ENCODE measurements at regions not wholly inside any gene's neighbourhood (a gene's known extent, or its start where the extent isn't known, plus 50 kb on each side); places are given as distances from the start of the nearest gene placed in this dataset.

DNA sequence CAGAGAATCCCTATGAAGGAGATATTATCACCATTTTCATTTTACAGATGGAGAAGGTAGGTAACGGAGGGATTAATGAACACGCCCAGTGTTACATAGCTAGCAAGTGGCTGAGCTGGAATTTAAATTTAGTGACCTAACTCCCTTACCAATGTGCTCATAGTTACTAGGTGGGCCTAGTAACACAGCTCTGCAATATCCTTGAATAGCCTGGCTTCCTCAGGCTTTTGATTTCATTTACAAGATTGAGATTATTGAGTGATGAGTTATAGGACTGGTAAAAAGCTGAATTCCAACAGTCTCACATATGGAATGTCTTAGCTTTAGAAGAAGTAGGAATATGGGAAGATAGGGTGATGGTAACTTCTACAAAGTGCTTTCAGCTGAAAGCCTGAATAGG is 336.3 kb upstream of the KIF2A start:
- TF ChIP-seq, protein P1, sequence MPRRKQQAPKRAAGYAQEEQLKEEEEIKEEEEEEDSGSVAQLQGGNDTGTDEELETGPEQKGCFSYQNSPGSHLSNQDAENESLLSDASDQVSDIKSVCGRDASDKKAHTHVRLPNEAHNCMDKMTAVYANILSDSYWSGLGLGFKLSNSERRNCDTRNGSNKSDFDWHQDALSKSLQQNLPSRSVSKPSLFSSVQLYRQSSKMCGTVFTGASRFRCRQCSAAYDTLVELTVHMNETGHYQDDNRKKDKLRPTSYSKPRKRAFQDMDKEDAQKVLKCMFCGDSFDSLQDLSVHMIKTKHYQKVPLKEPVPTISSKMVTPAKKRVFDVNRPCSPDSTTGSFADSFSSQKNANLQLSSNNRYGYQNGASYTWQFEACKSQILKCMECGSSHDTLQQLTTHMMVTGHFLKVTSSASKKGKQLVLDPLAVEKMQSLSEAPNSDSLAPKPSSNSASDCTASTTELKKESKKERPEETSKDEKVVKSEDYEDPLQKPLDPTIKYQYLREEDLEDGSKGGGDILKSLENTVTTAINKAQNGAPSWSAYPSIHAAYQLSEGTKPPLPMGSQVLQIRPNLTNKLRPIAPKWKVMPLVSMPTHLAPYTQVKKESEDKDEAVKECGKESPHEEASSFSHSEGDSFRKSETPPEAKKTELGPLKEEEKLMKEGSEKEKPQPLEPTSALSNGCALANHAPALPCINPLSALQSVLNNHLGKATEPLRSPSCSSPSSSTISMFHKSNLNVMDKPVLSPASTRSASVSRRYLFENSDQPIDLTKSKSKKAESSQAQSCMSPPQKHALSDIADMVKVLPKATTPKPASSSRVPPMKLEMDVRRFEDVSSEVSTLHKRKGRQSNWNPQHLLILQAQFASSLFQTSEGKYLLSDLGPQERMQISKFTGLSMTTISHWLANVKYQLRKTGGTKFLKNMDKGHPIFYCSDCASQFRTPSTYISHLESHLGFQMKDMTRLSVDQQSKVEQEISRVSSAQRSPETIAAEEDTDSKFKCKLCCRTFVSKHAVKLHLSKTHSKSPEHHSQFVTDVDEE (CRISPR knock-in tag; IDR thresholded peaks at IDR 0.05) = no peak
- TF ChIP-seq ZFP30 (CRISPR knock-in tag; IDR thresholded peaks at IDR 0.05) (no peak), ZC3H10 (CRISPR knock-in tag; IDR thresholded peaks at IDR 0.05) (no peak), BACH2 (CRISPR knock-in tag; IDR thresholded peaks at IDR 0.05; ENCODE audit: borderline replicate concordance) (no peak), OSR1 (CRISPR knock-in tag; IDR thresholded peaks at IDR 0.05) (no peak)
- no peak for ATAC-seq

DNA sequence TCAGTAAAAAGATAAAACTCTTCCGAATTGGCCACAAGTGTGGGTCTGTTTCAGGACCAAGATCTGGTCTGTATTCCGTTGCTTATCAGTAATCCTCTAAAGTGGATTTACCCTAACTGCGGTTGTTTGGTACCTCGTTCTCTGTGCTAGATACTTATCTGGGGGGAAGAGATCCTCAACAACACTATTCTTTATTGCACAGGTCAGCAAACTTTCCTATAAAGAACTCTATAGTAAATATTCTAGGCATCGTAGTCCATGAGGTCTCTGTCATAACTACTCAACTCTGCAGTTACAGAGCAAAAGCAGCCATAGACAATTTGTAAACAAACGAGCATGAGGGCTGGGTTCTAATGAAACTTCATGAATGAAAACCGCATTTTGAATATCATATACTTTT is 335.8 kb upstream of the KIF2A start:
- ATAC-seq = no peak
- TF ChIP-seq ARNTL (CRISPR knock-in tag; IDR thresholded peaks at IDR 0.05; ENCODE audit: borderline replicate concordance, low read depth) (no peak), ZNF565 (CRISPR knock-in tag; conservative IDR thresholded peaks at IDR 0.05; ENCODE audit: low read depth) (no peak), TCF4 (CRISPR knock-in tag; IDR thresholded peaks at IDR 0.05; ENCODE audit: borderline replicate concordance) (no peak), RARB (CRISPR knock-in tag; IDR thresholded peaks at IDR 0.05) (no peak), OSR1 (CRISPR knock-in tag; IDR thresholded peaks at IDR 0.05) (no peak), ZNF8 (CRISPR knock-in tag; IDR thresholded peaks at IDR 0.05) (no peak), SNAI2 (CRISPR knock-in tag; IDR thresholded peaks at IDR 0.05) (no peak), ESRRG (CRISPR knock-in tag; IDR thresholded peaks at IDR 0.05) (no peak), CSDC2 (CRISPR knock-in tag; IDR thresholded peaks at IDR 0.05) (no peak), ZNF70 (CRISPR knock-in tag; IDR thresholded peaks at IDR 0.05) (no peak), ZFP3 (CRISPR knock-in tag; IDR thresholded peaks at IDR 0.05) (no peak), ISL1 (CRISPR knock-in tag; IDR thresholded peaks at IDR 0.05) (no peak), ZC3H10 (CRISPR knock-in tag; IDR thresholded peaks at IDR 0.05) (no peak), BACH2 (CRISPR knock-in tag; IDR thresholded peaks at IDR 0.05; ENCODE audit: borderline replicate concordance) (no peak)
- TF ChIP-seq, protein P2, sequence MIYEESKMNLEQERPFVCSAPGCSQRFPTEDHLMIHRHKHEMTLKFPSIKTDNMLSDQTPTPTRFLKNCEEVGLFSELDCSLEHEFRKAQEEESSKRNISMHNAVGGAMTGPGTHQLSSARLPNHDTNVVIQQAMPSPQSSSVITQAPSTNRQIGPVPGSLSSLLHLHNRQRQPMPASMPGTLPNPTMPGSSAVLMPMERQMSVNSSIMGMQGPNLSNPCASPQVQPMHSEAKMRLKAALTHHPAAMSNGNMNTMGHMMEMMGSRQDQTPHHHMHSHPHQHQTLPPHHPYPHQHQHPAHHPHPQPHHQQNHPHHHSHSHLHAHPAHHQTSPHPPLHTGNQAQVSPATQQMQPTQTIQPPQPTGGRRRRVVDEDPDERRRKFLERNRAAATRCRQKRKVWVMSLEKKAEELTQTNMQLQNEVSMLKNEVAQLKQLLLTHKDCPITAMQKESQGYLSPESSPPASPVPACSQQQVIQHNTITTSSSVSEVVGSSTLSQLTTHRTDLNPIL (CRISPR knock-in tag; IDR thresholded peaks at IDR 0.05; ENCODE audit: low read depth) = no peak

DNA sequence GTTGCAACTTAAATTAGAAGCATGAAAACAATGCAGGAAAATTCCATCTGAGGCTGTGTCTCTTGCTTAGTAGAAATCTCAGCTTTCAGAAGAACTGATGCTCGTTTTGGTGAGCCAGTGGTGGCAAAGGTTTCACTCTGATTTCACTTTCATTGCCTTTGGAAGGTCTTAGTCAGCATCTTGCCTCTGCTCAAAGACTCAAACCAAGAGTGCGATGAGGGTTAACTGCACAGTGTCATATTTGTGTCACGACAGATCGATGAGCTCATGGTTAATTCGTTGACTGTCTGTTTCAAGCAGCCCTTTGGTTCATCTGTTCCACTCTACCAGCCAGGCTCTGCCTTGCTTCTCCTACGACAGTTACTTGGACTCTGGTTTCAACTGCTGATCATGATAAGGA is 331.3 kb upstream of the KIF2A start:
- TF ChIP-seq, protein P1 (CRISPR knock-in tag; IDR thresholded peaks at IDR 0.05) = no peak
- TF ChIP-seq SNAI2 (CRISPR knock-in tag; IDR thresholded peaks at IDR 0.05) (no peak), GLIS3 (CRISPR knock-in tag; IDR thresholded peaks at IDR 0.05) (no peak), TCF4 (CRISPR knock-in tag; IDR thresholded peaks at IDR 0.05; ENCODE audit: borderline replicate concordance) (no peak), PPARA (CRISPR knock-in tag; IDR thresholded peaks at IDR 0.05; ENCODE audit: borderline replicate concordance) (no peak), ZNF8 (CRISPR knock-in tag; IDR thresholded peaks at IDR 0.05) (no peak), RARB (CRISPR knock-in tag; IDR thresholded peaks at IDR 0.05) (no peak), OSR1 (CRISPR knock-in tag; IDR thresholded peaks at IDR 0.05) (no peak), ESRRG (CRISPR knock-in tag; IDR thresholded peaks at IDR 0.05) (no peak), ZFP30 (CRISPR knock-in tag; IDR thresholded peaks at IDR 0.05) (no peak), CSDC2 (CRISPR knock-in tag; IDR thresholded peaks at IDR 0.05) (no peak)
- TF ChIP-seq, protein P3, sequence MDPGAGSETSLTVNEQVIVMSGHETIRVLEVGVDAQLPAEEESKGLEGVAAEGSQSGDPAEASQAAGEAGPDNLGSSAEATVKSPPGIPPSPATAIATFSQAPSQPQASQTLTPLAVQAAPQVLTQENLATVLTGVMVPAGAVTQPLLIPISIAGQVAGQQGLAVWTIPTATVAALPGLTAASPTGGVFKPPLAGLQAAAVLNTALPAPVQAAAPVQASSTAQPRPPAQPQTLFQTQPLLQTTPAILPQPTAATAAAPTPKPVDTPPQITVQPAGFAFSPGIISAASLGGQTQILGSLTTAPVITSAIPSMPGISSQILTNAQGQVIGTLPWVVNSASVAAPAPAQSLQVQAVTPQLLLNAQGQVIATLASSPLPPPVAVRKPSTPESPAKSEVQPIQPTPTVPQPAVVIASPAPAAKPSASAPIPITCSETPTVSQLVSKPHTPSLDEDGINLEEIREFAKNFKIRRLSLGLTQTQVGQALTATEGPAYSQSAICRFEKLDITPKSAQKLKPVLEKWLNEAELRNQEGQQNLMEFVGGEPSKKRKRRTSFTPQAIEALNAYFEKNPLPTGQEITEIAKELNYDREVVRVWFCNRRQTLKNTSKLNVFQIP (CRISPR knock-in tag; IDR thresholded peaks at IDR 0.05; ENCODE audit: borderline replicate concordance, low read depth) = no peak
- TF ChIP-seq, protein P4, sequence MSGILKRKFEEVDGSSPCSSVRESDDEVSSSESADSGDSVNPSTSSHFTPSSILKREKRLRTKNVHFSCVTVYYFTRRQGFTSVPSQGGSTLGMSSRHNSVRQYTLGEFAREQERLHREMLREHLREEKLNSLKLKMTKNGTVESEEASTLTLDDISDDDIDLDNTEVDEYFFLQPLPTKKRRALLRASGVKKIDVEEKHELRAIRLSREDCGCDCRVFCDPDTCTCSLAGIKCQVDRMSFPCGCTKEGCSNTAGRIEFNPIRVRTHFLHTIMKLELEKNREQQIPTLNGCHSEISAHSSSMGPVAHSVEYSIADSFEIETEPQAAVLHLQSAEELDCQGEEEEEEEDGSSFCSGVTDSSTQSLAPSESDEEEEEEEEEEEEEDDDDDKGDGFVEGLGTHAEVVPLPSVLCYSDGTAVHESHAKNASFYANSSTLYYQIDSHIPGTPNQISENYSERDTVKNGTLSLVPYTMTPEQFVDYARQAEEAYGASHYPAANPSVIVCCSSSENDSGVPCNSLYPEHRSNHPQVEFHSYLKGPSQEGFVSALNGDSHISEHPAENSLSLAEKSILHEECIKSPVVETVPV (CRISPR knock-in tag; IDR thresholded peaks at IDR 0.05) = no peak
- TF ChIP-seq, protein P5, sequence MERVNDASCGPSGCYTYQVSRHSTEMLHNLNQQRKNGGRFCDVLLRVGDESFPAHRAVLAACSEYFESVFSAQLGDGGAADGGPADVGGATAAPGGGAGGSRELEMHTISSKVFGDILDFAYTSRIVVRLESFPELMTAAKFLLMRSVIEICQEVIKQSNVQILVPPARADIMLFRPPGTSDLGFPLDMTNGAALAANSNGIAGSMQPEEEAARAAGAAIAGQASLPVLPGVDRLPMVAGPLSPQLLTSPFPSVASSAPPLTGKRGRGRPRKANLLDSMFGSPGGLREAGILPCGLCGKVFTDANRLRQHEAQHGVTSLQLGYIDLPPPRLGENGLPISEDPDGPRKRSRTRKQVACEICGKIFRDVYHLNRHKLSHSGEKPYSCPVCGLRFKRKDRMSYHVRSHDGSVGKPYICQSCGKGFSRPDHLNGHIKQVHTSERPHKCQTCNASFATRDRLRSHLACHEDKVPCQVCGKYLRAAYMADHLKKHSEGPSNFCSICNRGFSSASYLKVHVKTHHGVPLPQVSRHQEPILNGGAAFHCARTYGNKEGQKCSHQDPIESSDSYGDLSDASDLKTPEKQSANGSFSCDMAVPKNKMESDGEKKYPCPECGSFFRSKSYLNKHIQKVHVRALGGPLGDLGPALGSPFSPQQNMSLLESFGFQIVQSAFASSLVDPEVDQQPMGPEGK (CRISPR knock-in tag; IDR thresholded peaks at IDR 0.05; ENCODE audit: borderline replicate concordance) = no peak
- TF ChIP-seq, protein P2 (CRISPR knock-in tag; IDR thresholded peaks at IDR 0.05; ENCODE audit: low read depth) = no peak
- no peak for ATAC-seq
